Iris pigment epithelial cell (primary cell): ENCODE measurements at regions not wholly inside any gene's neighbourhood (a gene's known extent, or its start where the extent isn't known, plus 50 kb on each side); places are given as distances from the start of the nearest gene placed in this dataset.
"Not testable (repeated sequence)": the region's sequence is repeated elsewhere in the genome, so short reads cannot be mapped to it uniquely, and the experiment has no call there.

Experiments
- DNase-seq: peaks from one replicate; pipeline ENCODE4 v3.0.0-alpha.2; 2011; ENCODE audit warnings: low read depth

DNA sequence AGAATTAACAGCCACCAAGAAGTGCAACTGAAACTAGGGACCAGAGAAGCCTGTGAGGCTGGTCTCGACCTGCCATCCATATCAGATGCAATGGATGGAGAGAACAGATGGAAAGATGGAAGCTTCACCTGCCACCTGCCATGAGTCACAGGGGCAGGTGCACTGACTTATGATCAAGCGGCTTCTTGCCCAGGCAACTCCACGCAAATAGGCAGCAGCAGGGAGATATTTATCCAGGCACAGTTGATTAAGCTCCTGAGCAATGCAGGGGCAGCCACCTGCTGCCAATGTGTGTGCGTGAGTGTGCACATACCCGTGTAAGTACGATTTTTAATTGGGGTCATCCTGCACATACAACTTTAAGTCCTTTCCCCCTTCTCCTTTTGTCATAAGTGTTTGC lies 174.2 kb downstream of the PTPRU start:
- no peak for DNase-seq

DNA sequence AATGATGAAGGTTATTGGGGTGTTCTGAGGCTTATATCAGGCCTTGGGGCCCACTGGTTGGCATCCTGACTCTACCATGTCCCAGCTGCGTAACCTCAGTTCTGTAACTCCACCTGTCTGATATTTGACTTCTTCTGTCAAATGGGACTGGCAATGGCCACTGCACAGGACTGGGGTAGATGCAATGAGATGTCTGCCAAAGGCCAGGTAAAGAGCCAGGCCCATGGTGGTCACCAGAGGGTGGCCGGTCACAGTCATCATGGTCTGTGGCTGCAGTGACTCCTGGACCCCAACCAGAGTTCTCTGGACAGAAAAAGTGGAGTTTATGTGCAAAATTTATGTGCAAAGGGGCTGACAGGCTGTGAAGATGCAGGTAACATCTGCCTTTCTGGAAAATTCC lies 173.3 kb downstream of the PTPRU start:
- no peak for DNase-seq

DNA sequence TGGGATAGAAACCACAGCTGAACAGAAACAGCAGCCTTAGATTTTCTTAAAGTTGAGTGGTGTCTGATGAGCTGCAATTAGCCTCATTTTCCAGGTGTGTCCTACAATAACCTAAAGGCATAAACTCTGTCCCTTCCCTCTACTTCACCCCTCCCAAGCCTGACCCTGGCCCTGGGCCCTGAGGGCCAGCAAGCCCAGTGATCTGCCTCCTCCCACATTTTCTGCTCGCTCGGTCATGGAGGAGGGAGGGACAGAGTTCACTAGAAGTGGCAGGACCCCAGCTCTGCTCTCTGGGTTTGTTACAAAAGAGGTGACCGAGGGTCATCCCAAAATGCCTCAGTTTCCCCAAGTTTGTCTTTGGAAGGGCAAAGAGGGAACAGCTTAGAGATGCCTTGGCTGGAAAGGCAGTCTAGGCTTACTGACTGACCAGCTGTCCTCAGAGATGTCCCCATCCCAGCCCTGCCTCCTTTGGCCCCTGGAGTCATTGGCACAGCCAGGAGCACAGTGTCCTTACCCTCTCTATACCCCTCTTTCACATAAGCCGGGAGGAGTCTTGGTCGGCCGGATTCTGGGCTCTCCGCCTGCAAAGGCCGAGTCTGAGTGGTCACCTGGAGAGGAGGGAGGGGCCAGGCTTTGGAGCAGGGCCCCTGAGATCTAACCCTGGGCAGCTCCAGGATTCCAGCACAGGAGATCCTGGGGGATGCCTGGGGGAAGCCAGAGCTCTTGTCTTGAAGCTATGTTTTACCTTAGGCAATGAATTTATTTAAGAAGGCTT lies 172.7 kb downstream of the PTPRU start:
- DNase-seq, result no peak

DNA sequence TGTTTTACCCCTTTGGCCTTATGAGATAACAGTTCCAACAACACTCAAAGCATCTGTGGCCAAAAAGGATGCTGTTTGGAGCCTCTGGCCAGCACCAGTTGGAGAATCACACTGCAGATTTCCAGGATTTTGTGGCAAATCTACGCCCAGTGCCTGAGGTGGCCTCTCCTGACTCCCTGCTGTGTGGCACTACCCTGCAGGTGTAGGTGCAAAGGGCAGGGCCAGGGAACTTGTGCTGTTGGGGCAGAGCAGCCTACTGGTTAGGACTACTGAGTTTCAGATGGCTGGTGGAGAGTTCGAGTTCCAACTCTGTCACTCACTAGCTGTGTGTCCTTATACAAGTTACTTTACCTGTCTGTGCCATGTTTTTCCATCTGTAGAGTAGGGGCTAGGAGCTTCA lies 170.5 kb downstream of the PTPRU start:
- DNase-seq, result no peak

DNA sequence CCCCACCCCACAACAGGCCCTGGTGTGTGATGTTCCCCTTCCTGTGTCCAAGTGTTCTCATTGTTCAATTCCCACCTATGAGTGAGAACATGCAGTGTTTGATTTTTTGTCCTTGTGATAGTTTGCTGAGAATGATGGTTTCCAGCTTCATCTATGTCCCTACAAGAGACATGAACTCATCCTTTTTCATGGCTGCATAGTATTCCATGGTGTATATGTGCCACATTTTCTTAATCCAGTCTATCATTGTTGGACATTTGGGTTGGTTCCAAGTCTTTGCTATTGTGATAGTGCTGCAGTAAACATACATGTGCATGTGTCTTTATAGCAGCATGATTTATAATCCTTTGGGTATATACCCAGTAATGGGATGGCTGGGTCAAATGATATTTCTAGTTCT lies 163.9 kb downstream of the PTPRU start:
- not testable (repeated sequence) for DNase-seq

DNA sequence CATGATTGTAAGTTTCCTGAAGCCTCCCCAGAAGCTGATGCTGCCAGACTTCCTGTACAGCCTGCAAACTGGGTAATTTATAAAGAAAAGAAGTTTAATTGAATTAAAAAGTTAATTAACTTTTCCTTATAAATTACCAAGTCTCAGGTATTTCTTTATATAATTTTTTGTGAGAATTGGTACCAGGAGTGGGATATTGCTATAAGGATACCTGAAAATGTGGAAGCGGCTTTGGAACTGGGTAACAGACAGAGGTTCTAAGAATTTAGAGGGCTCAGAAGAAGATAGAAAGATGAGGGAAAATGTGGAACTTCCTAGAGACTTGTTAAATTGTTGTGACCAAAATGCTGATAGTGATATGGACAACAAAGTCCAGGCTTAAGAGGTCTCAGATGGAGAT lies 163.1 kb downstream of the PTPRU start:
- DNase-seq, result no peak

DNA sequence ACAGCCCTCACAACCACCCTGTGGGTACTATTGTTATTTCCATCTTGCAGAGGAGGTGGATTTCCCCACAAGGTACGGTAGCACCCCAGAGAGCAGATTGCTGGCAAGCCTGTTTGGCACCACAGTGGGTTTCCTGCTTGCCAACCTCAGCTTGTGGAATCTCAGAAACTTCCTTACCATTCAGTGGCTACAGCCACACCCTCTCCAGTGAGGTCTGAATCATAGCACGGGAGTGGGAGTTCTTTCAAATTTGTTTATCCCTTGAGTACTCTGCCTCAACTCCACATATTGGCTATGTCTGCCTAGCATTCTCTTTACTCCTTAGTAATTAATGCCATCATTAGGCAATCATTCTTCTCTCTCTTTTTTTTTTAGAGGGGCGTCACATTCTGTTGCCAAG lies 162.1 kb downstream of the PTPRU start:
- no peak for DNase-seq

DNA sequence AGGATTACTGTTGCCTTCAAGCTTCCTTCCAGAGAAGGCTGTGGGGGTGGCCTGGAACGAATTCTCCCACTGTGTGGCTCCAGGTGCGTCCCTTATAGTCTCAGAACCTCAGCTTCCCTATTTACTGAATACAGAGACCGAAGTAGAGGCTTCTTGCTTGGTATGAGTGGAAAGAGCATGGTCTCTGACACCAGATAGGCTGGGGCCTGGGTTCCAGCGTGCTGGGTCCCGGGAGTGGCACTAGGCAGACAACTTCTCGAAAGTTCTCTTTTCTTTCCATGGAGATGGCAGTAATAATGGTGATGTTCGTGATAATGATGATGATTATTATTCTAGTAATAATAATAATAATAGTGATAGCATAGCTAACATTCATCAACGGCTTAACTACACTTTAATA lies 161.7 kb downstream of the PTPRU start:
- no peak for DNase-seq

DNA sequence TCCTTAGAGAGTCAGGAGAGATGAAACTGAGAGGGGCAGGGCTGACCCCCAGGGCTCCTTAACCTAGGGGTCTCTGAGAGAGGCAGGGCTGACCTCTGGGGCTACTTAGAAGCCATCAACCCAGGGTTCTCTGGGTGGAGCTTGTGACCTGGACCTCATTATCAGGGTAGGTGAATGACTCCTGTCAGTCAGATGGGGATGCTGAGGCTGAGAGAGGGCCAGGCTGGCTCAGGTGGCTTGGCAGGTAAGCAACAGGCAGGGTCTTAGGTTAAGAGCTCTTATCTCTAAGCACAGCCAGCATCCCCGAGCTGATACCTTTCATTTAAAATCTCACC lies 160.9 kb downstream of the PTPRU start:
- no peak for DNase-seq

DNA sequence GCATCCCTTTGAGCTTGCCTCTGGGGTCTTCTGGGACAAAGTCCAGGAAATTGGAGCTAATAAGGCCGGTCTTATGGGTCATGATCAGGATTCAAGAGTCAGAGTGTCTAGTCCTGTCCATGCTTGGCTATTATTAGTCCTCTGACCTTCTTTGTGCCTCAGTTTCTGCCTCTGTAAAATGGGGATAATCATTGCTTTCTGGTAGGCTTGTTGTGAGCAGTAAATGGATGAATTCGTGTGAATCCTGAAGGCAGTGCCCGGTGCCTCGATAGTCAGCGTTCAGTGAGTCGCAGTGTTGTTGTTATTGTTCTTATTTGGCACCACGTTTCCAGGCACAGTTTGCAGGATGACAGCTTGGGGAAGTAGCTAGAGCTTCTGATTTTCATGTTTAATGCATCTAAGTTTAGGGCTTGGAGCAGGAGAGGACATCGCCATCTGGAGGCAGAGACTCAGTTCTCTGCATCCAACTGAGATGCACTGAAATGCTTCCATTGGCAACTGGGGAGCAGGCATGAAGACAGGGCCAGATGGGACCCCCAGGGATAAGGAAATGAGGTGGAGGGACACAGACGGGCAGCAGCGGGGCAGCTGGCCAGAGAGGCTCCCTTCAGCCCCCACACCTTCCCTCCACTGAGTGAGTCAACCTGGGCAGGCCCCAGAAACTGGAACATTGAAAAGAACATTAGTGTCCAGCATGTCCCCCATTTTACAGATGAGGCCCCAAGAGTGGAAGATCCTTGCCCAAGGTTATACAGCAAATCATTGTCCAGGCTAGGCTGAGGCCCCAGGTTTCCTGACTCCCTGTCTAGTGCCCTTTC lies 160.3 kb downstream of the PTPRU start:
- peak; percentile 21 for DNase-seq

DNA sequence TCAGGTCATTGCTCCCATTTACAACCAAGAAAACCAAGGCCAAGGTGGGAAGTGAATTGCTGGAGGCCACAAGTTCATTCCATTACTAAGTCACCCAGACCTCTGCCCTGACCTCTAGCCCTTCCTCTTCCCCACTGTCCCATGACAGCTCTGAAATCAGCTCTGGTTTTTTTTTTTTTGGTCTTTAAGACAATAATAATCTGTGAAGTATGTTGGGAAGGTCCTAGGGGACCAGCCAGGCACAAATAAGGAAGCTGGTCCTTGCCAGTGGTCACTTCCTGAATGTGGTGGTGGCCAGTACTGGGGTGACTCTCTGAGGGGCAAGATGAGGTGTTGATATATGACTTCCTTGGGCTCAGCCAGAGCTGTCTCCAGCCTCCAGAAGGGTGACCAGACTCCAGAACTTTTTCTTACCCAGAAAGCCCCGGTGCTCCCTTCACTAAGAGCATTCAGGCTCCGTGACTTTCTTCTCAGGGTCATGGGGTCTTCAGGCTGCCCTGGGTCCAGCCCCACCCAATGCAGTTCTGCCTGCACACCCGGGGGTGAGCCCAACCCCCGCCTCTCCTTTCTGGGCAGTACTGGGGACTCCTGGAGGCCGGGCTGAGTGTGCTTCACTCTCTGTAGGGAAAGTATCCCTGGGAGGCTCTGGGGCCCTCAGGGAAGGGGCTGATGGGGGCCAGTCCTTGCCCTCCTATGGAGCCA lies 159.6 kb downstream of the PTPRU start:
- no peak for DNase-seq

DNA sequence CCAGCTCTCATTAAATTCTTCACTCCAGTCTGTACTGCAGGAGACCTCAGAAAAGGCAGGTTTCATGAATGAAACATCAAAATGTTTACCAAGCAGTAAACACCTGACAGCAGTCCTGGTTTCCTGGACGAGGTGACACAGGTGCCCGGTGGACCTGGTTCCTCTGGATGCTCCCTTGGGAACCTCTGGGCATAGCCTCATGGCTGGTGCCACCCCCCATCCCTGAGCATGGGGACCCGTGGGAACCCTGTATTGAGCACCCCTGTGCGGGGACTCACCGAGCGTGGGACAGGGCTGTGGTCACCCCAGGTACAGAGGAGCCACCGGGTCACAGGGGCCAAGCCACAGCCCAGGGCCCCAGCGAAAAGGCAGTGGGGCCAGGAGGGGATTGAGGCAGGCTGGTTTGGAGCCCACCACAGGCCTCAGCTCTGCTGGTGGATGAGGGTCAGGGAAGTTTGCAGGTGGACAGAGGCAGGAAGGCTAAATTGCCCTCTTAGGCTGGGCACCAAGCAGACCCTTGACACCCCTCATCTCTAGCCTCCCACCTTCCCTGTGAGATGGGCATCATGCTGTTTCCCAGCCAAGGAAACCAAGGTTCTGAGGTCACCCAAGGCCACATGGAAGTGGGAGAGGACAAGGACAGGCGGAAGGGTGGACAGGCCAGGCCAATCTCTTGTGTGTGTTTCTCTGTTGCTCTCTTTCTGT lies 158.4 kb downstream of the PTPRU start:
- DNase-seq, result no peak

DNA sequence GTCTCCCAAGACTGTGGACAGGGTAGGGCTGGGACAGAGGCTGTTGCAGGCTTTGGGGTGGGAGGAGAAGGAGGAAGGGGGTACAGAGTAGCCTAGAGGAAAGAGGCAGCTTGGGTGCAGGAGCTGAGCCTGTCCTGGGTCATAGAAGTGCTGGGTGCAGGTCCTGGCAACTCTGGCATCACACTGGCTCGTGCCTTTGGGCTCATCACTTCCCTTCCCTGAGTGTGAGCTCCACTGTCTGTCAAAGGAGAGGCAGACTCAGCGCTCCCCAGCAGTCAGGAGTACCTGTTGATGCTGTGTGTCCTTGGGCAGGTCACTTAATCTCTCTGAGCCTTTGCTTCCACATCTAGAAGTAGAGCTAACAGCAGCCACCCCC lies 157.1 kb downstream of the PTPRU start:
- no peak for DNase-seq

DNA sequence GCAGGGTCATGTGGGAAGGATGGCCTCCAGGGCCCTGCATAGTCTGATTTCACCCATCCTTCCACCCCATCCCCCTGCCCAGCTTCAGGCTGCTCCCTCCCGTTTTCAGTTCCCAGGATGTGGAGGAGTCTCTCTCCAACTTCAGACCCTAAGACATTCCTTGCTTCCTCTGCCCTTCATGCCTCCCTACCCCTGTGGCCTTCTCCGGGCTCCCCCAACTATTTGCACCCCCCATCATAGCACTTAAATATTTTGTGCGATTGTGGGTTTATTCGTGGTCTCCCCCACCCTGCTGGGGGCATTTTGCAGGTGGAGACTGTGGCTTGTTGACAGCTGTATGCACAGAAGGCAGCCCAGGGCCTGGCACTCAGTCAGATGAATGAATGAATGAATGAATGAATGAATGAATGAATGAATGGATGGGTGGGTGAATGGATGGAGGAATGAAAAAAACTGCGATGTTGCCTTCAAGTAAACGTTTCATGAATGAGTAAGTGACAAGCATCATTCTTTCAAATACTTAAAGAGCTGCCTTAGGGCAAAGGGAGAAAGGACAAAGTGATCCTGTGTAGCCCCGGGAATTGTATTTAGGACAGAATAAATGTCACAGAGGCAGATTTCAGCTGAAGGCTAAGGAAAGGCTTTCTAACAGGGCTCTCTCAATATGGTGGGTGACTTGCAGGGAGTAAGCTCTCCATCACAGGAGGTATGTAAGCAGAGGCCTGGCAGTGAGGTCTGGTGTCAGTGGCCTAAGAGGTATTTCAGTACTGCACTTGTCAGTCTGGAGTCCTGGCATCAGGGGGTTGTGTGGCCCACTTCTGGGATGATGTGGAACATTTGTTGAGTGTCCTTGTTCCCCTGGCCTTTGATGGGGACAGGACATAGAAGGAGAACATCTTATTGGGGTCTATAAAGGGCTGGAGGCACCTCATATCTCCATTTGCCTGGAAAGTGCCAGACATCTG lies 156.4 kb downstream of the PTPRU start:
- DNase-seq, result no peak

DNA sequence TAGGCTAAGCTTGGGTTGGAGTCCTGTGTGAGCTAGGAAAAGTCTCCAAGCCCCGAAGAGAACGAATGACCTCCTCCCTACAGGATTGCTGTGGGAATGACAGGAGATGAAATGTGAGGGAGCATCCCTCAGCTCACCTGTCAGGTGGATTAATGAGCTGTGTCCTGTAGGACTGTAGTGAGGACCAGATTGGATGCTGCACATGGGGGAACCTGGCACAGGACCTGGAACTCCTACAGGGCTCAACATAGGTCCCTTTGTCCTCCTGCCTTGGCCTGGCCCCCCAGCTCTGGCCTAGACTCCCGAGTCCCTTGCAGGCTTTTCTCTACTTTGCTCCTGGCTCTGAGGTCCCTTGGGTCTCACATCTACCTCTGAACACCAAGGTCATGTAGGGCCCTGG lies 155.7 kb downstream of the PTPRU start:
- DNase-seq, result no peak

DNA sequence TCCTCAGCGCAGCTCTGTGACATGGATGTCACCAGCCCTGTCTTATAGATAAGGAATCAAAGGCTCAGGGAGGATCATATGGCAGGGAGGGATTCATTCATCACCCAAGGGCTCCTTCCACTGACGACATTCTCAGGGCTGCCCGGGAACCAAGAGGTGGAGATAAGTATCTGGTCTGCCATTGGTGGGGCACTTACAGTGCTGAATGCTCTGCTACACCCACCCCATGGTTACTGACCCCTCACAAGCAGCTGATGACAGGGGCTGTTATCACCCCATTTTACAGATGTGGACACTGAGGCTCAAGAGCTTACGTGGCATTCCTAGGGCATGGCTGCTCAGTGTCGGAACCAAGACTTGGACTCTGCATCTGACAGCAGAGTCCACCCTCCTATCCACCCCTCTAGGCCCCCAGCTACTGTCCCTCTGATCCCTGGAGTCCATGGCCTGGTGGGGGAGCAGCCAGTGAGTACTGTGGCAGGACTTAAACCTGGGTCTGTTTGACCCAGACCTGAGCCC lies 155.1 kb downstream of the PTPRU start:
- DNase-seq, result no peak

DNA sequence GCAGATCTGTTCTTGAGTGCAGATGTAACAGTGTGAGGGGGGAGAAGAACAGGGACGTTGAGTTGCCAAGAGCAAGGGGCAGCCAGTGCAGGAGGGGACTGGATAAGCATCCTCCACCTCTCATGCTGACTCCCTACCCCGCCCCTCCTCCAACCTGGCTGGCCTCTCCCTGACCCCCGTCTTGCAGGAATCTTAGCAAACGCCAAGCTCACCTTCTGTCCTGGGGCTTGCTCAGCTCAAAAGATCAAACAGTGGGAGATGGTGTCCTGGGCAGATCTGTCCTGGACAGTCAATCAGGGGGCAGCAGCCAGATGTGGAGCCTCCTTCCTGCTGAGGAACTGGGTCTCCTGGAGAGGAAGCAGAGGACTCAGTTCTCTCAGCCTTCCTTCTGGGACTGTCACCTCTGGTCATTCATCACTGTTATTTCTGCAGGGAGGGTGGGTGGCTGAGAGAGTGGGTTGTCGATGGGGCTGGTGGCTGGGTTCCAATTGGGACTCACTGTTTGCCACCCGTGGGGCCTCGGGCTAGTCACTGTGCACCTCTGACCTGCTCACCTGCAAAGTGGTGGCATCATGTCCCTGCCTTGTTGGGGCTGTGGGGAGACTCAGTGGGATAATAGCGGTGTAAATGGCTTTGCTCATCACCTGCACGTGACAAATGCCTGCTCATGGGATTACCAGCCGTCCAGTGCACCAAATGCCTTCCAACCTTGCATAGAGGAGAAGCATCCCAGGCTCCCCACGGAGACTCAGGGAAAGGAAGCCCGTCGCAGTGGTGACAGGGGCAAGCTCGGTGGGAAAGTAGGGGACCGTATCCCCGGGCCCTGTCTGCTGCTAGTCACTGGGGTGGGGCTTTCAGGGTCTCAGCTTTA lies 154.4 kb downstream of the PTPRU start:
- no peak for DNase-seq

DNA sequence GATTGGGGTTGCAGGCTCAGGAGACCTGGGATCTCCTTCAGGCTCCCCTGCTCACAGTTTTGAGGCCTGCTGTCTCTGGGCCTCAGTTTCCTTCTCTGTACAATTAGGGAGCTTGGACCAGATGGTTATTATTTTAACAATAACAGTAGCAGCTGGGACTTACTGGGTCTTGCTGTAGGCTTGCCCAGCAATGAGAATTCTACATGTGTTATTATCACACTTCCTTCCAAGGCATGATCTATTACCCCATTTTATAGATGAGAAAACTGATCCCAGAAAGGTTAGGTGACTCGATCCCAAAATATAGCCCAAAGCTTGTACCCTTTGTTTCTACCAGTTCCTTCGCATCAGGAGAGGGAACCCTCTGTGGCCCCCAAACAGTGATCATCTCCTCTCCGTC lies 153.8 kb downstream of the PTPRU start:
- no peak for DNase-seq

DNA sequence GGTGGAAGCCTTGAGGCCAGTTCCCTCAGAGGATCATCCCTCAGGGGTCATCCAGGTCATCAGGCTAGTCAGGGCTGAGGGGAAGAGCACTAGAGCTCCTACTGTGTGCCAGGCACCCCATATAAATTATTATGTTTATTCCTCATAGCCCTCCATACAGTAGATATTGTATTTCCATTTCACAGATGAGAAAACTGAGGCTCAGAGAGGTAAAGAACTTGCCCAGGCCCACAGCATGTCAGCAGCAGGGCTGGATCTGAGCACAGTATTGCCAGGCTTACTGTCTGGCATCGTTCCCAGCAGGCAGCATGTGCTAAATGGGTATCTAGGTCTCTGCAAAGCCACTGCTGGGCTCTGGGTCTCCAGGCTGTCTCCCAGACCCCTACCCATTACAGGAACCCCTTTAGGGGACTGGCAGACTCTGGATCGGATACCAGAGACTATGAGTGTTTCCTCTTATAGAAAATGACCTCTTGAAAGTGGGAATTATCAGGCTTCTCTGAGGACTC lies 153.3 kb downstream of the PTPRU start:
- DNase-seq, result no peak

DNA sequence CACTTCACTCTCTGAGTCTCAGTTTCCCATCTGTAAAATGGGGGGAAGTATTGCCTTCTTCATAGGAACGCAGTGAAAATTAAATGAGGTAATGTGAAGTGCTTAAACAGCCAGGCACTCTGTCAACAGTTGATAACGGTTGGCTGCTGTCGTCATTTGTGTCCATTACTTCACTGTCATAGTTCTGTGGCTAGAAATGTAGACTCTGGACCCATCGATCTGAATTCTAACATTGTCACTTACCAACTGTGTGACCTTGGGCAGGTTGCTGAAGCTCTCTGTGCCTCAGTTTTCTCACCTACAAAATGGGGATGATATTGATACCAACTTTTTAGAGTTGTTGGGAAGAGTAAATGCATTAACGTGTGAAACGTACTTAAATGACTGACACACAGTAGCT lies 152.6 kb downstream of the PTPRU start:
- no peak for DNase-seq
